ENCODE measurements at regions not wholly inside any gene's neighbourhood (a gene's known extent, or its start where the extent isn't known, plus 50 kb on each side); places are given as distances from the start of the nearest gene placed in this dataset.

- DNase-seq (ENCODE audit: low read depth, low spot score), result no peak
- H3K4me3 ChIP-seq (ENCODE audit: low read depth, low read length), result no peak overlapping the region
- ChIA-PET POLR2A (no interaction called here), CTCF (no interaction called here)
- no peak for TF ChIP-seq CTCF (IDR thresholded peaks at IDR 0.05; ENCODE audit: insufficient read depth, low read length, missing control alignments)
Observed at GRCh38 chr1:217921126-217921904, 290.2 kb downstream of the SPATA17 start.

- H3K4me3 ChIP-seq (ENCODE audit: low read depth, low read length), result no peak overlapping the region
- ChIA-PET CTCF (no interaction called here), POLR2A (no interaction called here)
- no peak for TF ChIP-seq CTCF (IDR thresholded peaks at IDR 0.05; ENCODE audit: insufficient read depth, low read length, missing control alignments)
- no peak for DNase-seq (ENCODE audit: low read depth, low spot score)
Observed at GRCh38 chr1:217924924-217925323, 293.8 kb downstream of the SPATA17 start.

- no peak for TF ChIP-seq CTCF (IDR thresholded peaks at IDR 0.05; ENCODE audit: insufficient read depth, low read length, missing control alignments)
- no peak overlapping the region for H3K4me3 ChIP-seq (ENCODE audit: low read depth, low read length)
- POLR2A ChIA-PET, result no interaction called here
- DNase-seq (ENCODE audit: low read depth, low spot score), result no peak
- CTCF ChIA-PET, result no interaction called here
Observed at GRCh38 chr1:217929213-217929885, 298.2 kb downstream of the SPATA17 start.

- ChIA-PET POLR2A (no interaction called here), CTCF (no interaction called here)
- H3K4me3 ChIP-seq (ENCODE audit: low read depth, low read length), result no peak overlapping the region
- no peak for TF ChIP-seq CTCF (IDR thresholded peaks at IDR 0.05; ENCODE audit: insufficient read depth, low read length, missing control alignments)
- no peak for DNase-seq (ENCODE audit: low read depth, low spot score)
Observed at GRCh38 chr1:217943361-217943760, 312.2 kb downstream of the SPATA17 start.

GRCh38 chr1:217944550-217944949 is 313.4 kb downstream of the SPATA17 start:
- ChIA-PET CTCF (no interaction called here), POLR2A (no interaction called here)
- no peak overlapping the region for H3K4me3 ChIP-seq (ENCODE audit: low read depth, low read length)
- no peak for TF ChIP-seq CTCF (IDR thresholded peaks at IDR 0.05; ENCODE audit: insufficient read depth, low read length, missing control alignments)
- no peak for DNase-seq (ENCODE audit: low read depth, low spot score)

GRCh38 chr1:217946511-217946910 is 315.4 kb downstream of the SPATA17 start:
- no peak overlapping the region for H3K4me3 ChIP-seq (ENCODE audit: low read depth, low read length)
- TF ChIP-seq CTCF (IDR thresholded peaks at IDR 0.05; ENCODE audit: insufficient read depth, low read length, missing control alignments), result no peak
- CTCF ChIA-PET, result no interaction called here
- no peak for DNase-seq (ENCODE audit: low read depth, low spot score)
- POLR2A ChIA-PET, result no interaction called here

All from AG04449 (cell line).